Skeletal muscle satellite cell (primary cell): ENCODE measurements at regions not wholly inside any gene's neighbourhood (a gene's known extent, or its start where the extent isn't known, plus 50 kb on each side); places are given as distances from the start of the nearest gene placed in this dataset.
"Not testable (repeated sequence)": the region's sequence is repeated elsewhere in the genome, so short reads cannot be mapped to it uniquely, and the experiment has no call there.

ENCODE experiments used
- H3K27me3 ChIP-seq: 2 replicates; pipeline ENCODE4 v1.7.0; 2013; ENCODE audit warnings: low read length; ENCODE audit not compliant: control insufficient read depth, insufficient read depth
- H3K36me3 ChIP-seq: 2 replicates; pipeline ENCODE4 v1.7.0; 2013; ENCODE audit warnings: mild to moderate bottlenecking, control low read depth, low read length; ENCODE audit not compliant: insufficient read depth
- H3K4me1 ChIP-seq: 2 replicates; pipeline ENCODE4 v1.7.0; 2013; ENCODE audit warnings: low read length; ENCODE audit not compliant: control insufficient read depth, insufficient read depth
- H3K4me2 ChIP-seq: 2 replicates; pipeline ENCODE4 v1.7.0; 2013; ENCODE audit warnings: mild to moderate bottlenecking, low read length
- H3K4me3 ChIP-seq: 2 replicates; pipeline ENCODE4 v1.7.0; 2013; ENCODE audit warnings: low read length
- H3K9ac ChIP-seq: 2 replicates; pipeline ENCODE4 v1.7.0; 2013; ENCODE audit warnings: mild to moderate bottlenecking, low read depth, low read length, moderate library complexity
- H3K9me3 ChIP-seq: replicated peaks from 2 replicates; pipeline ENCODE4 v1.7.0; 2013; ENCODE audit warnings: mild to moderate bottlenecking, control low read depth, low read length

GRCh38 chr2:72028351-72028995, 119.2 kb downstream of the CYP26B1 start:
- H3K9ac ChIP-seq, result no peak overlapping the region
- no peaks in the 10 kb centered on the region for H3K9me3 ChIP-seq
- H3K4me1 ChIP-seq, result no peaks in the 10 kb centered on the region
- no peak overlapping the region for H3K4me3 ChIP-seq
- H3K36me3 ChIP-seq, result no peaks in the 10 kb centered on the region
- peaks cover 30% of the 10 kb centered on the region for H3K27me3 ChIP-seq
- H3K4me2 ChIP-seq, result no peak overlapping the region

- Histone ChIP-seq H3K9ac (no peak overlapping the region), H3K36me3 (no peaks in the 10 kb centered on the region), H3K4me3 (no peak overlapping the region)
Observed at GRCh38 chr2:72027426-72028161, 120.1 kb downstream of the CYP26B1 start.

GRCh38 chr2:72026819-72027425, 120.7 kb downstream of the CYP26B1 start:
- no peak overlapping the region for H3K9ac ChIP-seq
- H3K36me3 ChIP-seq, result no peaks in the 10 kb centered on the region
- no peaks in the 10 kb centered on the region for H3K9me3 ChIP-seq
- H3K4me2 ChIP-seq, result no peak overlapping the region
- no peak overlapping the region for H3K4me3 ChIP-seq
- peaks cover 27% of the 10 kb centered on the region for H3K27me3 ChIP-seq
- H3K4me1 ChIP-seq, result no peaks in the 10 kb centered on the region

More at GRCh38 chr2:72027426-72028161, 120.1 kb downstream of the CYP26B1 start:
- Histone ChIP-seq H3K4me2 (no peak overlapping the region), H3K4me1 (no peaks in the 10 kb centered on the region), H3K27me3 (peaks cover 31% of the 10 kb centered on the region), H3K9me3 (no peaks in the 10 kb centered on the region)

GRCh38 chr2:72024451-72025175, 123.0 kb downstream of the CYP26B1 start:
- no peaks in the 10 kb centered on the region for H3K36me3 ChIP-seq
- H3K4me3 ChIP-seq, result no peak overlapping the region
- H3K27me3 ChIP-seq, result peaks cover 8% of the 10 kb centered on the region
- no peak overlapping the region for H3K9ac ChIP-seq
- no peak overlapping the region for H3K4me2 ChIP-seq
- no peaks in the 10 kb centered on the region for H3K4me1 ChIP-seq
- no peaks in the 10 kb centered on the region for H3K9me3 ChIP-seq

- no peak overlapping the region for H3K4me2 ChIP-seq
- H3K36me3 ChIP-seq, result no peaks in the 10 kb centered on the region
- H3K4me3 ChIP-seq, result no peak overlapping the region
- H3K4me1 ChIP-seq, result no peaks in the 10 kb centered on the region
- no peaks in the 10 kb centered on the region for H3K9me3 ChIP-seq
- H3K9ac ChIP-seq, result no peak overlapping the region
- peaks cover 8% of the 10 kb centered on the region for H3K27me3 ChIP-seq
Observed at GRCh38 chr2:72023678-72024390, 123.8 kb downstream of the CYP26B1 start.

- not testable (repeated sequence) for H3K4me2 ChIP-seq, H3K9me3 ChIP-seq, H3K4me1 ChIP-seq, H3K9ac ChIP-seq, H3K36me3 ChIP-seq, H3K4me3 ChIP-seq, H3K27me3 ChIP-seq
Observed at GRCh38 chr2:72021371-72021770, 126.3 kb downstream of the CYP26B1 start.

GRCh38 chr2:72015266-72015665, 132.4 kb downstream of the CYP26B1 start:
- Histone ChIP-seq H3K4me2 (no peak overlapping the region), H3K4me1 (no peaks in the 10 kb centered on the region), H3K9ac (no peak overlapping the region), H3K36me3 (no peaks in the 10 kb centered on the region), H3K27me3 (peaks cover 4% of the 10 kb centered on the region), H3K4me3 (no peak overlapping the region), H3K9me3 (no peaks in the 10 kb centered on the region)

- Histone ChIP-seq H3K4me1 (no peaks in the 10 kb centered on the region), H3K36me3 (no peaks in the 10 kb centered on the region), H3K9me3 (no peaks in the 10 kb centered on the region), H3K4me3 (no peak overlapping the region), H3K9ac (no peak overlapping the region), H3K27me3 (peaks cover 4% of the 10 kb centered on the region), H3K4me2 (no peak overlapping the region)
Observed at GRCh38 chr2:72014831-72015230, 132.8 kb downstream of the CYP26B1 start.

- no peaks in the 10 kb centered on the region for H3K9me3 ChIP-seq
- no peak overlapping the region for H3K4me3 ChIP-seq
- no peaks in the 10 kb centered on the region for H3K36me3 ChIP-seq
- no peaks in the 10 kb centered on the region for H3K4me1 ChIP-seq
- no peak overlapping the region for H3K9ac ChIP-seq
- H3K27me3 ChIP-seq, result peaks cover 4% of the 10 kb centered on the region
- H3K4me2 ChIP-seq, result no peak overlapping the region
Observed at GRCh38 chr2:72013726-72014125, 133.9 kb downstream of the CYP26B1 start.

- Histone ChIP-seq H3K9ac (no peak overlapping the region), H3K4me3 (no peak overlapping the region), H3K27me3 (peaks cover 4% of the 10 kb centered on the region), H3K4me2 (no peak overlapping the region), H3K4me1 (no peaks in the 10 kb centered on the region), H3K9me3 (no peaks in the 10 kb centered on the region), H3K36me3 (no peaks in the 10 kb centered on the region)
Observed at GRCh38 chr2:72012886-72013574, 134.6 kb downstream of the CYP26B1 start.
